Neural cell (in vitro differentiated cells): ENCODE measurements at regions not wholly inside any gene's neighbourhood (a gene's known extent, or its start where the extent isn't known, plus 50 kb on each side); places are given as distances from the start of the nearest gene placed in this dataset.

Source experiments
- H2AFZ ChIP-seq: fragments of 200-600, 300-800 bp; sonication (generic), shearing (Covaris generic); 2 replicates; pipeline ENCODE4 v1.6.0; 2014; ENCODE audit warnings: low read depth, mild to moderate bottlenecking, antibody characterized with exemption, low read length, moderate library complexity
- H3F3A ChIP-seq: fragments of 200-600 bp; shearing (Covaris generic); 2 replicates; pipeline ENCODE4 v1.6.1; 2016; ENCODE audit warnings: mild to moderate bottlenecking, moderate library complexity, mixed read lengths, antibody characterized with exemption, low read length; ENCODE audit not compliant: insufficient read depth, poor library complexity, severe bottlenecking
- H3K27ac ChIP-seq: fragments of 200-600, 300-800 bp; sonication (generic), shearing (Covaris generic); 2 replicates; pipeline ENCODE4 v1.5.1; 2014; ENCODE audit warnings: mild to moderate bottlenecking, low read length, moderate library complexity
- H3K27me3 ChIP-seq: fragments of 300-800, 200-600 bp; sonication (generic), shearing (Covaris generic); 2 replicates; pipeline ENCODE4 v1.6.0; 2014; ENCODE audit warnings: mild to moderate bottlenecking, low read depth, low read length, moderate library complexity; ENCODE audit not compliant: insufficient read depth
- H3K36me3 ChIP-seq: fragments of 300-800, 200-600 bp; sonication (generic), shearing (Covaris generic); 2 replicates; pipeline ENCODE4 v1.5.1; 2014; ENCODE audit warnings: mild to moderate bottlenecking, antibody characterized with exemption, low read length, moderate library complexity; ENCODE audit not compliant: insufficient read depth
- H3K4me2 ChIP-seq: fragments of 300-800, 200-600 bp; sonication (generic), shearing (Covaris generic); 2 replicates; pipeline ENCODE4 v1.6.0; 2014; ENCODE audit warnings: mild to moderate bottlenecking, low read length
- H3K4me3 ChIP-seq: fragments of 300-800, 200-600 bp; sonication (generic), shearing (Covaris generic); 2 replicates; pipeline ENCODE4 v1.5.1; 2014; ENCODE audit warnings: mild to moderate bottlenecking, low read length, moderate library complexity
- H3K79me2 ChIP-seq: fragments of 200-600 bp; shearing (Covaris generic); replicated peaks from 2 replicates; pipeline ENCODE4 v1.6.0; 2014; ENCODE audit warnings: mild to moderate bottlenecking, low read length, moderate library complexity; ENCODE audit not compliant: insufficient read depth
- H3K9ac ChIP-seq: fragments of 300-800, 200-600 bp; sonication (generic), shearing (Covaris generic); 2 replicates; pipeline ENCODE4 v1.6.1; 2016; ENCODE audit warnings: mild to moderate bottlenecking, low read length, mixed read lengths
- H3K9me2 ChIP-seq: fragments of 200-600 bp; shearing (Covaris generic); 2 replicates; pipeline ENCODE4 v1.6.1; 2016; ENCODE audit warnings: mild to moderate bottlenecking, low read length, mixed read lengths; ENCODE audit not compliant: insufficient read depth
- H3K9me3 ChIP-seq: fragments of 200-600, 300-800 bp; sonication (generic), shearing (Covaris generic); 2 replicates; pipeline ENCODE4 v1.6.1; 2016; ENCODE audit warnings: mild to moderate bottlenecking, mixed run types, low read length, moderate library complexity, mixed read lengths
- H4K20me1 ChIP-seq: fragments of 200-600 bp; shearing (Covaris generic); 2 replicates; pipeline ENCODE4 v1.6.1; 2016; ENCODE audit warnings: mild to moderate bottlenecking, mixed run types; ENCODE audit not compliant: insufficient read depth
- CTCF ChIP-seq: fragments of 450-650 bp; IDR thresholded peaks from 2 replicates; pipeline ENCODE4 v1.5.1; 2014; ENCODE audit warnings: antibody characterized with exemption, mild to moderate bottlenecking, moderate library complexity; ENCODE audit not compliant: poor library complexity, severe bottlenecking
- EP300 ChIP-seq: fragments of 450-650 bp; conservative IDR thresholded peaks from 2 replicates; pipeline ENCODE4 v1.6.1; 2014; ENCODE audit warnings: antibody characterized with exemption, mild to moderate bottlenecking, moderate library complexity; ENCODE audit not compliant: poor library complexity, severe bottlenecking
- EZH2 ChIP-seq: fragments of 200-600, 300-800 bp; shearing (Covaris generic), sonication (generic); IDR thresholded peaks from 2 replicates; pipeline ENCODE4 v1.6.1; 2014; ENCODE audit warnings: antibody characterized with exemption, low read length, borderline replicate concordance, mild to moderate bottlenecking; ENCODE audit not compliant: insufficient read depth, poor library complexity, severe bottlenecking
- MXI1 ChIP-seq: fragments of 450-650 bp; conservative IDR thresholded peaks from 2 replicates; pipeline ENCODE4 v1.6.1; 2014; ENCODE audit warnings: antibody characterized with exemption, mild to moderate bottlenecking; ENCODE audit not compliant: poor library complexity, severe bottlenecking
- POLR2AphosphoS5 ChIP-seq: IDR thresholded peaks from 2 replicates; pipeline ENCODE4 v1.6.1; 2012
- RAD21 ChIP-seq: fragments of 450-650 bp; conservative IDR thresholded peaks from 2 replicates; pipeline ENCODE4 v1.6.1; 2014; ENCODE audit warnings: antibody characterized with exemption, mild to moderate bottlenecking, moderate library complexity
- REST ChIP-seq: IDR thresholded peaks from 2 replicates; pipeline ENCODE4 v1.6.1; 2012; ENCODE audit warnings: borderline replicate concordance
- SMC3 ChIP-seq: fragments of 450-650 bp; conservative IDR thresholded peaks from 2 replicates; pipeline ENCODE4 v1.6.1; 2014; ENCODE audit warnings: antibody characterized with exemption, mild to moderate bottlenecking, moderate library complexity; ENCODE audit not compliant: poor library complexity
- TAF1 ChIP-seq: IDR thresholded peaks from 2 replicates; pipeline ENCODE4 v1.6.1; 2012; ENCODE audit warnings: low read depth

- no peak overlapping the region for H2AFZ ChIP-seq
- H3K27me3 ChIP-seq = no peaks in the 10 kb centered on the region
- H3K9me2 ChIP-seq = no peaks in the 10 kb centered on the region
- H3K36me3 ChIP-seq = no peaks in the 10 kb centered on the region
- no peak for TF ChIP-seq TAF1
- TF ChIP-seq REST = no peak
- no peak for TF ChIP-seq POLR2AphosphoS5
- TF ChIP-seq MXI1 = no peak
- TF ChIP-seq EZH2 = no peak
- TF ChIP-seq SMC3 = no peak
- TF ChIP-seq EP300 = no peak
- TF ChIP-seq RAD21 = no peak
- no peak for TF ChIP-seq CTCF
- no peaks in the 10 kb centered on the region for H3F3A ChIP-seq
- no peaks in the 10 kb centered on the region for H3K9me3 ChIP-seq
- no peak overlapping the region for H3K27ac ChIP-seq
- no peak overlapping the region for H3K4me2 ChIP-seq
- H3K9ac ChIP-seq = no peak overlapping the region
- H3K4me3 ChIP-seq = no peak overlapping the region
- no peaks in the 10 kb centered on the region for H4K20me1 ChIP-seq
- no peaks in the 10 kb centered on the region for H3K79me2 ChIP-seq
Measured at GRCh38 chr17:70857351-70857750, 688.0 kb downstream of the KCNJ2 start.

GRCh38 chr17:70859829-70860228, 690.5 kb downstream of the KCNJ2 start:
- H3K9me2 ChIP-seq = no peaks in the 10 kb centered on the region
- no peak for TF ChIP-seq POLR2AphosphoS5
- TF ChIP-seq TAF1 = no peak
- TF ChIP-seq REST = no peak
- TF ChIP-seq EP300 = no peak
- no peak for TF ChIP-seq SMC3
- TF ChIP-seq MXI1 = no peak
- no peak for TF ChIP-seq EZH2
- H4K20me1 ChIP-seq = no peaks in the 10 kb centered on the region
- no peak overlapping the region for H3K4me2 ChIP-seq
- H3K27me3 ChIP-seq = no peaks in the 10 kb centered on the region
- H3K9me3 ChIP-seq = no peaks in the 10 kb centered on the region
- H3K79me2 ChIP-seq = no peaks in the 10 kb centered on the region
- no peak overlapping the region for H2AFZ ChIP-seq
- H3K27ac ChIP-seq = no peak overlapping the region
- no peaks in the 10 kb centered on the region for H3K36me3 ChIP-seq
- no peak overlapping the region for H3K4me3 ChIP-seq
- H3F3A ChIP-seq = no peaks in the 10 kb centered on the region
- no peak overlapping the region for H3K9ac ChIP-seq
